Amniotic epithelial cell (primary cell): ENCODE measurements at regions not wholly inside any gene's neighbourhood (a gene's known extent, or its start where the extent isn't known, plus 50 kb on each side); places are given as distances from the start of the nearest gene placed in this dataset.
A peak's percentile ranks its signal among the peaks of the same experiment; 100 is the strongest.

ENCODE experiments used
- DNase-seq: peaks from one replicate; pipeline ENCODE4 v3.0.0-alpha.2; 2010; ENCODE audit warnings: low read depth

DNA sequence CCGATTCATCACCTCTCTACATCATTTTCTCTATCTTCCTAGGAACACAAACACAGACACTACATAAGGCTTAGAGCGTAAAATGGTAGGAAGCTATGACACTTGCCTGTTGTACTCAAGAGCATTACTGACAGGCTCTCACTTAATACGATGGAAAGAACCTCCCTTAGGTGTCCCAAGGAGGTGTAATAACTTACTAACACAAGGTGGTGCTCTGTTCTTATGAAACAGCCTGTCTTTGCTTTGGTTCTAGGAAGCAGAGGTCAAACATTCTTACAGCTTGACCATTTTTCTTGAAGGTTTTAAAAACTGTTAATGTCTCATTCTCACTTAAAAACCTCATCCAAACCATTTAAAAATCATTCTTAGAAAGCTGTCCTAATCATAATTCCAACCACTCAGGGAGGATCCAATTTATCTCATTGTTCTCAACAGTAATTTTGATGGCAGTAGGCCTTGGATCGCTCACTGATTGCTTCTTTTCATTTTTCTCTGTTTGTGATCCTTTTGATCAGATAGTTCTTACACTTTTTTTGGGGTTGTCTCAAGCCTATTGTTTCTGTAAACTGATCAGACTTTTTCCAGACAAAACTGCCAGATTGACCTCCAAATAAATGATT is 317.8 kb upstream of the AGTR1 start:
- peak; percentile 70 for DNase-seq

DNA sequence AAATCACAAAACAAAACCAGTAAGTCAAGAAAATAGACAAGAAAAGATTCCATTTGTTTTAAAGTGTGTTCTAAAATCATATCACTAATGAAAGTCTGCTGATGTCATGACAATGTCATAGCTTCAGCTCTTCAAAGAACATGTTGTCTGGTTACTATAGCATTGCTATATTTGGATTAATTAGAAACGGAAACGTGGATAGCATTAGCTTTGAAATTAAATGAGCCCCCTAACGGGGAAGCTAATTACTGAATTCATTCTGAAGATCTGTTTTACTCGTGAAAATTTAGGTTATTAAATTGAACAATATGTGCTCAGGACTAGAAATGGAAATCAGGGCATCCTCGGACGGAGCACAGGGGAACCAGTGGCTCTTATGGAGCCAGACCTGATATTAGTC is 316.7 kb upstream of the AGTR1 start:
- no peak for DNase-seq

- no peak for DNase-seq
Measured at GRCh38 chr3:148389916-148390315, 307.8 kb upstream of the AGTR1 start.

DNA sequence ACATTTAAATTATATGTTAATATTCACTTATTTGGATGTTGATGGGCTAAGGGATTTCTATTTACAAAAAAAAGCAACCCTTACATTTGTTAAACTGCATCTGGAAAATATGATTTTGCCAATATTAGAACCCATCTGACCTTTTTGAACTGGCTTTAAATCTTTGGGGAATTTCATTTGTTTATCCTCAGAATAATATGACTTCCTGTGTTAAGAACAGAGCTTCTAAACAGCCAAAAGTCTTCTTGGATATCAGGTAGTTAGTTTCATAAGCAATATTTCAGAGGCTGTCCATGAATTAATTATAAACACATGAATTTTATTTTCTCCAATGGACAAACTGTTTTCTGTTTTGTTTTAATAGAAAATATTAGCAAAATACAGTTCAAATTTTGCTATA is 301.9 kb upstream of the AGTR1 start:
- DNase-seq: no peak

GRCh38 chr3:148400754-148401153 is 296.9 kb upstream of the AGTR1 start:
- DNase-seq: peak; percentile 60

DNA sequence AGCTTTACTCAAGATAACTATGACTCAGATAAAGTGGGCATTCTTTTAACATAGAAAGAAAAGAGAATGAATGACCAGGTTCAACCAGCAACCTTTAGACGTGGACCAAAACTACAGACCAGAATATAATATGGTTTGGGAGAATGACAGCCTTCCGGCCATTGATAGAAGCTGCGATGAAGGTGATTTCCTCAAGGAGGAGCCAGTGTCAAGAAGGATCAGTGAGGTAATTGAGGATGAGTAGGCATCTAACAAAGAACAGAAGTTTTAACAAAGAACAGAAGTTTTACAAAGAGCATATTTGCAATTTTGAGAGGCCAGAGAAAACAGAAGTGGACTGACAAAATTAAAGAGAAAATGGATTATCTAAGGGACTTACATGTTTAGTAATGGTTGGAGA is 289.0 kb upstream of the AGTR1 start:
- no peak for DNase-seq

DNA sequence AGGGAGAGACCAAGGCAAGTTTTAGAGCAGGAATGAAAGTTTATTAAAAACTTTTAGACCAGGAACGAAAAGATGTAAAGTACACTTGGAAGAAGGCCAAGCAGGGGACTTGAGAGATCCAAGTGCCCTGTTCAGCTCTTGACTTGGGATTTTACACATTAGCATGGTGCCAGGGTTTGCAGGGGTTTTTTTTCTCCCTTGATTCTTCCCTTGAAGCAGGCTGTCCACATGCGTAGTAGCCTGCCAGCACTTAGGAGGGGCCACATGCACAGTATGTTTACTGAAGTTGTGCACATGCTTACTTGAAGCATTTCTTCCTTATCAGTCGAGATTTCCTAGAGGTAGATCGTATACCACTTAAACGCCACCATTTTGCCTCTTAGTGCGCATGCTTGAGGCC is 277.5 kb upstream of the AGTR1 start:
- DNase-seq: no peak

- DNase-seq: no peak
Measured at GRCh38 chr3:148428862-148429605, 268.7 kb upstream of the AGTR1 start.

- DNase-seq: no peak
Measured at GRCh38 chr3:148433665-148434064, 264.0 kb upstream of the AGTR1 start.

- no peak for DNase-seq
Measured at GRCh38 chr3:148435534-148435933, 262.2 kb upstream of the AGTR1 start.

DNA sequence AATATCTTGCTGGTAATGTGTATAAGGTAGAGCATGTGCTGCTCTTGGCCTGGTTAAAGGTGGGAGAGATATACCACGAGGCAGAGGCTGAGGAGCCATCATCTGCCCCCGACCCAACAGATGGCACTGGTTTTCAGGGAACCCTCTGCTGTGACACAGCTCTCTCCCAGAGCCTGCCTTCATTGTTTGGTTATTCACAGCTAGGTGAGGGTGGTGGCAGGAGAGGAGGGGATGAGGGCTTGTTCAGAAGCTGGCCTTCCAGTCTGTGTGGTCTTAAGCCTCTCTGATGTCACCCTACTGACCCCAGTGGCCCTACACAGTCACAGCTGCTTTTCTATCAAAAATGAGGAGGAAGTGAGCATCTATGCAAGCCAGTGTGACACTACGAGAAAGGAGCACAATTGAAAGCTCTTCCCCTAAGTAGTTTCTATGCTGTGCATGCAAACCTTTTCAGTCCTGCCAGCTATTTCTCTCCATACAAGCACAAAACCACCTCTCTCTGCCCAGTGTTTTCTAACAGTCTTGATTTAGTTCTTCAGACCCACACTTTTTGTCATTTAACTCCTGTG is 258.4 kb upstream of the AGTR1 start:
- DNase-seq: no peak

DNA sequence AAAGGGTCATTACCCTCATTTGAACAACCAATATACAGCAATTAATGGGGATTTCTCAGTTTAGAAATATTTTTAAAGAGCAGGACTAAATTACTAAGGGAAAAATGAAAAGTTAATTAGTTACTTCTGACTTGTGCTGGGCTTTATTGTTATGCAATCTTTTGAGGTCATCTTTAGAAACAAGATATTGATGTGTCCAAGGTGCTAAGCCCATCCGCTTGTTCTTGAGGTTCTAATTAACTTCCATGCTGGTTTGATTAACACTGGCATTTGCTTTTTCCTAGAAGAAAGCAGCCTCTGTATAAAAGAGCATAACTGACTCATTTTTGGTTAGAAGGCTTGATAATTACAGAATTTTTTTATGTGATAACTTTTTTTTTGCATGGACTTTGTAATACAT is 256.5 kb upstream of the AGTR1 start:
- DNase-seq: no peak

GRCh38 chr3:148450819-148451218 is 246.9 kb upstream of the AGTR1 start:
- DNase-seq: no peak

GRCh38 chr3:148451969-148452368 is 245.7 kb upstream of the AGTR1 start:
- peak; percentile 5 for DNase-seq

DNA sequence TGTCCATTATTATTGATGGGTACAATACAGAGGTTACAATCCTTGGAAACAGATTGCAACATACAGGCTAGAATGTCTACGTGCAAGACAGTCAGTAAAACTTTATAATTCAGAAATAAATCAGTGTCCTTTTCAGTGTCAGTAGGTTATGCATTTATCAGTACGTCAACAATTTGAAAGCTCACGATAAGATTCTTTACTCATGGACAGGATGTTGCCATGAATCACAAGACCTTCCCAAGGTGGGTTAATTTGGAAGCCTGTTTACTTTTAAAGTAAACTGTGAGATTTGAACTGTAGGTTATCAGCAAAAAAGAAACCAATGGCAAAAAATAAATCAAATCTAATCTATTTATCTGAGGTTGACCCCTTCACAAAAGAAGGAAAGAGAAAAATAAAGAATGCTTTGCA is 243.9 kb upstream of the AGTR1 start:
- peak; percentile 2 for DNase-seq

DNA sequence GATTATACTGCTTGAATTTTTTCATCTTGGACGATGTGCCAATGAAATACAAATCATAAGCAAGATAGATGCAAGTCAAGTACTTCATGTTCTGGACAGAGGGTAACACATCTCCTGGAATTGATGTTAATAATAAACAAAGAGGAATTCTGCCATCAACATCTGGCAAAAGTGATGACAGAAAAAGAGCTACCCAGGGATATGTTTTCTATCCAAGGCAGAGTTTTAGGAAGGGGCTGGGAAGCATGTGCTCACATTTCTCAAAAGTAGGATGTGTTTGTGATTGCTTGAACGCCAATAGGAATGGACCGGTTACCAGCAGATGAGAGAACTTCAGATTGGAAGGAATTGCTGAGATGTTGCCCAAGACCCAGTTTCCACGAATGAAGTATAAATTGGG is 242.6 kb upstream of the AGTR1 start:
- DNase-seq: no peak

GRCh38 chr3:148457886-148458285 is 239.8 kb upstream of the AGTR1 start:
- DNase-seq: no peak

DNA sequence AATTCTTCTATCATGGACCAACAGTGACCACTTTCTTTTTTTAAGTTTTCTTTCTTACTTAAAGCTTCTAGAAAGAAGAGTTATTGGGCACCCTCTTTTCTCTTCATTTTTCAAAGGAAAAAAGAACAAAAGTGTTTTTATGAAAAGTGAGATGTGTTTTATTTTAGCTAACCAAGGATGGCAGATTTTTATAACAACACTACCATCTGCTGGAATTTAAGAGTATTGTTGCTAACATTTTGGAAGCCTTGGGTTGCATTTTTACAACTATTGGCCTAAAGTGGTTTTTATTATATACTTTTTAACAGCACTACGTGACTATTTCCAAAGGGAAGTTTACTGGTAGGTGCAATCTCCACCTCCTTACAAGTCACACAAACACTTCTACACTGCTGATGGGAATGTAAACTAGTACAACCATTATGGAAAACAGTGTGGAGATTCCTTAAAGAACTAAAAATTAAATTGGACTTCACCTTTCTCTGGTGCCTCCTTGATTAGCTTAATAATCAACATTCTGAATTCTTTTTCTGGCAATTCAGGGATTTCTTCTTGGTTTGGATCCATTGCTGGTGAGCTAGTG is 237.7 kb upstream of the AGTR1 start:
- DNase-seq: peak; percentile 17

GRCh38 chr3:148460686-148461085 is 237.0 kb upstream of the AGTR1 start:
- no peak for DNase-seq

DNA sequence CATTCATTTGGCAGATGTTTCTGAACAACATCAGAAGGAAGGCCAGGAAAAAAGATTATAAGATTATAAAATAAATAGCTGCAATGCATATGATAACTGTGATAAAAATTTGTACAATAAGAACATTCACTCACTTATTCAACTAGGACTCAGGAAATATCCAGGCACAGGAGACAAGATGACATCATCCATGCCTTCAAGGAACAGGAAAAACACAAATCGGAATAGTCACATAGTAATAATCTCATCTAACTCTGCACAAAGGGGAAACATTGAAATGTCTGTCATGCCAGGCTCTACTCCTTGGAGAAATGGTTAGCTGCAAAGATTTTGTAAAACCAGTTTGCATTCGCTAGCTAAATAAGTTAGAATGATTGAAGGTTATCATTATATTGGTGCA is 233.5 kb upstream of the AGTR1 start:
- DNase-seq: peak; percentile 11

GRCh38 chr3:148466143-148466542 is 231.6 kb upstream of the AGTR1 start:
- peak; percentile 37 for DNase-seq

GRCh38 chr3:148466980-148467740 is 230.5 kb upstream of the AGTR1 start:
- no peak for DNase-seq

GRCh38 chr3:148477375-148477774 is 220.3 kb upstream of the AGTR1 start:
- DNase-seq: no peak
